CD4-positive, CD25-positive, alpha-beta regulatory T cell (primary cell): ENCODE measurements at regions not wholly inside any gene's neighbourhood (a gene's known extent, or its start where the extent isn't known, plus 50 kb on each side); places are given as distances from the start of the nearest gene placed in this dataset.

Experiments
- ATAC-seq, 2 donors: fragments of 150-1000 bp; cut with Tn5 transposase; one replicate each; pipeline ENCODE4 v1.10.0; 2021; ENCODE audit warnings: low read depth in 2 of 2, moderate number of reproducible peaks in 2 of 2, moderate library complexity in 1 of 2
- DNase-seq, 3 donors: peaks; one replicate each; pipeline versions ENCODE4 v3.0.0 to v3.0.0-alpha.2; 2012 to 2022; ENCODE audit warnings: mixed read lengths in 1 of 3
- H3K27ac ChIP-seq: one replicate; pipeline ENCODE4 v1.7.0; 2013; ENCODE audit warnings: mild to moderate bottlenecking, low read length; ENCODE audit not compliant: insufficient read depth, poor library complexity, severe bottlenecking
- H3K27me3 ChIP-seq: one replicate; pipeline ENCODE4 v1.7.0; 2013; ENCODE audit warnings: low read length; ENCODE audit not compliant: control insufficient read depth, insufficient read depth
- H3K36me3 ChIP-seq: one replicate; pipeline ENCODE4 v1.7.0; 2013; ENCODE audit warnings: mild to moderate bottlenecking, low read length, moderate library complexity; ENCODE audit not compliant: control insufficient read depth, insufficient read depth
- H3K4me1 ChIP-seq: 2 replicates; pipeline ENCODE4 v1.7.0; 2013; ENCODE audit warnings: mild to moderate bottlenecking, low read length; ENCODE audit not compliant: insufficient read depth, control insufficient read depth, poor library complexity, severe bottlenecking
- H3K4me3 ChIP-seq: one replicate; pipeline ENCODE4 v1.7.0; 2013; ENCODE audit warnings: low read depth, mild to moderate bottlenecking, low read length, moderate library complexity
- H3K9me3 ChIP-seq, 2 experiments: 1 replicate in 1 of 2; 2 replicates in 1 of 2; pipeline ENCODE4 v1.7.0; 2013; ENCODE audit warnings: low read length in 2 of 2, mild to moderate bottlenecking in 1 of 2, moderate library complexity in 1 of 2; ENCODE audit not compliant: control insufficient read depth in 2 of 2
- H3K27ac Mint-ChIP-seq, 3 donors: one replicate each; pipeline ENCODE4 v1.8.0; 2020 to 2022; ENCODE audit warnings: mild to moderate bottlenecking in 3 of 3, mixed read lengths in 3 of 3, moderate library complexity in 2 of 3
- H3K27me3 Mint-ChIP-seq: one replicate; pipeline ENCODE4 v1.8.0; 2022; ENCODE audit warnings: mild to moderate bottlenecking, mixed read lengths
- H3K36me3 Mint-ChIP-seq: one replicate; pipeline ENCODE4 v1.8.0; 2020; ENCODE audit warnings: mixed read lengths
- H3K4me1 Mint-ChIP-seq, 4 donors: one replicate each; pipeline ENCODE4 v1.8.0; 2020 to 2022; ENCODE audit warnings: mixed read lengths in 4 of 4, mild to moderate bottlenecking in 1 of 4
- H3K4me3 Mint-ChIP-seq, 4 donors: one replicate each; pipeline ENCODE4 v1.8.0; 2020 to 2022; ENCODE audit warnings: mild to moderate bottlenecking in 4 of 4, mixed read lengths in 4 of 4, moderate library complexity in 3 of 4
- H3K9me3 Mint-ChIP-seq, 7 donors: one replicate each; pipeline ENCODE4 v1.8.0; 2020 to 2022; ENCODE audit warnings: mixed read lengths in 7 of 7, mild to moderate bottlenecking in 3 of 7, moderate library complexity in 2 of 7

DNA sequence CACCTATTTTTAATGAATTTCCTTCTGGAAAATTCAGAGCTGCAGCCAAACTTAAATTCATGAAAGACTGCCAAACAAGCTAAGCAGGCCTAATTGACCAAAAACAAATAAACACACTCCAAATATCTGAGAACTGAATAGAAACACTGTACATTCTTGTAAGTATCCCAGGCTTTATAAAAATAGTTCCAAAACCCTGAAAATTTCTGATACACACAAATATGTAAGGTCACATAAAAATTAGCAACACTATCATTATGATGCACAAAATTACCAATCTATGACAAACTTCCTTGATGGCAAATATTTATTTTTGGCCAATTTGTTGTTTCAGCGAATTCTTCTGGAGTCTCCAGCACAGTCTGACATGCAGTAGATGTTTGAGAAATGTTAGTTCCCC, 117.9 kb upstream of the UBE2E2 start:
- no peaks in the 10 kb centered on the region for H3K36me3 ChIP-seq
- Mint-ChIP-seq H3K4me3 (no peak overlapping the region), H3K9me3 (peaks cover 0 to 4% (median 0%) of the 10 kb centered on the region in 7 donors), H3K4me1 (no peaks in the 10 kb centered on the region), H3K27ac (no peak overlapping the region), H3K36me3 (no peaks in the 10 kb centered on the region), H3K27me3 (no peaks in the 10 kb centered on the region)
- H3K27ac ChIP-seq, result no peak overlapping the region
- H3K27me3 ChIP-seq, result no peaks in the 10 kb centered on the region
- ATAC-seq (no peak), DNase-seq (no peak)
- H3K4me1 ChIP-seq, result no peaks in the 10 kb centered on the region
- no peak overlapping the region for H3K4me3 ChIP-seq
- H3K9me3 ChIP-seq, result no peaks in the 10 kb centered on the region

DNA sequence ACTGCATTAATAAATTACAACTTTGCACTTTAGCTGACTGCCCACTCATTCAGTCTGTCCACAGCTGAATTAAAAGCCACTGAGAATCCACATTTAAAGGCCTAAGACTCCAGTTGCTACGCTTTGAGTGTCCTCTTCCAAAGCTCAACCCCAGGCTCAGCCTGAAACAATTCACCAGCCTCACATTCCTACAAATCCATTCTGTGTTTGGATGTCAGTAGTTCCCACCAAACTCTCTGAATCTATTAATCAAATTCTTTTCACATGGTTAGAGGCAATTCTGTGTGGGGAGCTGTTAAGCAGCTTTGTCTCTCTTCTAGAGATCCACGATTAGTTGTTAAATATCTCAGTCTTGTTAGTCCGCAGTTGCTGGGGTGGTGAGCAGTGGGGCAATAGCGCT, 116.8 kb upstream of the UBE2E2 start:
- Histone ChIP-seq H3K27me3 (no peaks in the 10 kb centered on the region), H3K4me1 (no peaks in the 10 kb centered on the region), H3K9me3 (no peaks in the 10 kb centered on the region), H3K4me3 (no peak overlapping the region), H3K27ac (no peak overlapping the region), H3K36me3 (no peaks in the 10 kb centered on the region)
- H3K4me1 Mint-ChIP-seq, result no peaks in the 10 kb centered on the region
- H3K27ac Mint-ChIP-seq, result no peak overlapping the region
- no peaks in the 10 kb centered on the region for H3K27me3 Mint-ChIP-seq
- ATAC-seq (no peak), DNase-seq (no peak)
- H3K36me3 Mint-ChIP-seq, result no peaks in the 10 kb centered on the region
- H3K4me3 Mint-ChIP-seq, result no peak overlapping the region
- peaks cover 0 to 4% (median 0%) of the 10 kb centered on the region in 7 donors for H3K9me3 Mint-ChIP-seq

DNA sequence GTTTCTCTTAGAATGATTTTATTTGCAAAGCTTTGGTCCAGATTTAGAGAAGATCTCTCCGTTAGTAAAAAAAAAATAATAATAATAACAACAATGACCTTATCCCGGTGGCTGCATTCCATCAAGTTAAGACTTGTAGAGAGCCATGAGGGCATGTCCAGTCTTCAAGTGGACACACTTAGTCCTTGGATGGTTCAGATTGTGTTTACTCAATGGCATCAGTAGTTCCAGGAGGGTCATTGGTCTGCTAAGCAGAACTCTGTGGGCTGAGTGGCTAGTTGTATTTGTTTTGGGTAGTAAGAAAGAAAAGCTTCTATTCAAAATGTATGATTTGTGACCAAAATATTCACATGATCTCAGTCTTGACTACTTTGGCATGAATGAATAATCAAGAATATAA, 116.3 kb upstream of the UBE2E2 start:
- no peak for DNase-seq
- no peak overlapping the region for H3K4me3 ChIP-seq
- H3K27me3 ChIP-seq, result no peaks in the 10 kb centered on the region
- H3K36me3 ChIP-seq, result no peaks in the 10 kb centered on the region
- Mint-ChIP-seq H3K9me3 (peaks cover 0 to 4% (median 0%) of the 10 kb centered on the region in 7 donors), H3K4me3 (no peak overlapping the region), H3K27me3 (no peaks in the 10 kb centered on the region), H3K36me3 (no peaks in the 10 kb centered on the region), H3K27ac (no peak overlapping the region), H3K4me1 (no peaks in the 10 kb centered on the region)
- H3K27ac ChIP-seq, result no peak overlapping the region
- no peak for ATAC-seq
- H3K9me3 ChIP-seq, result no peaks in the 10 kb centered on the region
- H3K4me1 ChIP-seq, result no peaks in the 10 kb centered on the region

DNA sequence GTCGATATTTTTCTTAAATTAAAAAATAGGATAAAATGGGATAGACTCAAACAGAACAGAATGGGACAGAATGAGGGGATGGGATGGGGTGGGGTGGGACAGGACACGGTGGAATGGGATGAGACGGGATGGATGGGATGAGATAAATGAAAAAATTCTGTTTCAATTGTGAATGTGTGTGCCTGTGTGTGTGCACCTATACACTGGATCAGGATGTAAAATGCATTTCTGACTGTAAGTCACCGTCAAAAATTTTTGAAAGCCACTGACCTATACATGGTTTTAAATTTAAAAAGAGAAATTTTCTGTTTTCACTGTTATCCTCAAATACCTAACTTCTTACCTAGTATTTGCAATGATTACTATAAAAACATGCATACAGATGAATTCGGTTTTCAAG, 108.7 kb upstream of the UBE2E2 start:
- ATAC-seq, result no peak
- no peak for DNase-seq
- no peaks in the 10 kb centered on the region for H3K27me3 Mint-ChIP-seq
- H3K4me3 Mint-ChIP-seq, result no peak overlapping the region
- no peaks in the 10 kb centered on the region for H3K36me3 ChIP-seq
- no peaks in the 10 kb centered on the region for H3K9me3 ChIP-seq
- H3K27ac ChIP-seq, result no peak overlapping the region
- H3K9me3 Mint-ChIP-seq, result peaks cover 0 to 11% (median 1%) of the 10 kb centered on the region in 7 donors
- no peaks in the 10 kb centered on the region for H3K4me1 Mint-ChIP-seq
- no peak overlapping the region for H3K4me3 ChIP-seq
- H3K36me3 Mint-ChIP-seq, result no peaks in the 10 kb centered on the region
- no peaks in the 10 kb centered on the region for H3K27me3 ChIP-seq
- H3K27ac Mint-ChIP-seq, result no peak overlapping the region
- no peaks in the 10 kb centered on the region for H3K4me1 ChIP-seq

DNA sequence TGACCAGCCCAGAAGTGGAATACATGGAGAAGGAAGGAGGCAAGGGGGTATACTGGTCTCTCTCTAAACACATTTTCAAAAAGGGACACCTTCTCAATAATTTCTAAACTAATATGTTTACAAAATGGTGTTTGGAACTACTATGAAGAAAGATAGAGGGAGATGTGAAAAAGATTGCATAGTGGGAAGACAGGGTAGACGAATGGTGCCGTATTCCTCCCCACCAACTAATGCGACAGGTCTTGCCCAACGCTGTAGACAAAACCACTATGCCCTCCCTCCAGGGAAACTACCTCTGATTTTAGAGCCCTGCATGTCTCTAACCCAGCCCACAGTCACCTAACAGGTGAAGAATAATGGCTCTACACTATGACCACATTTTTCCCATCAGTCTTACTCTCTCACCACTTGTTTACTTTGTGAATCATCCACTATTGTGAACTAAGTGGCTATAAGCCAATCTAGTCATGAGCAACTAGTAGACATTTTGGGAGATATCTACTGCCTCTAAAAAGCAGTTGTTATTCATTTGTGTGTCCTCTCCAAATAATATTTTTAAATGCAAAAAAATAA, 108.2 kb upstream of the UBE2E2 start:
- H3K27me3 Mint-ChIP-seq, result no peaks in the 10 kb centered on the region
- Histone ChIP-seq H3K4me3 (no peak overlapping the region), H3K9me3 (no peaks in the 10 kb centered on the region), H3K27ac (no peak overlapping the region), H3K27me3 (no peaks in the 10 kb centered on the region), H3K4me1 (no peaks in the 10 kb centered on the region), H3K36me3 (no peaks in the 10 kb centered on the region)
- H3K9me3 Mint-ChIP-seq, result peaks cover 0 to 9% (median 2%) of the 10 kb centered on the region in 7 donors
- DNase-seq, result no peak
- H3K36me3 Mint-ChIP-seq, result no peaks in the 10 kb centered on the region
- ATAC-seq, result no peak
- no peak overlapping the region for H3K27ac Mint-ChIP-seq
- no peaks in the 10 kb centered on the region for H3K4me1 Mint-ChIP-seq
- H3K4me3 Mint-ChIP-seq, result no peak overlapping the region

DNA sequence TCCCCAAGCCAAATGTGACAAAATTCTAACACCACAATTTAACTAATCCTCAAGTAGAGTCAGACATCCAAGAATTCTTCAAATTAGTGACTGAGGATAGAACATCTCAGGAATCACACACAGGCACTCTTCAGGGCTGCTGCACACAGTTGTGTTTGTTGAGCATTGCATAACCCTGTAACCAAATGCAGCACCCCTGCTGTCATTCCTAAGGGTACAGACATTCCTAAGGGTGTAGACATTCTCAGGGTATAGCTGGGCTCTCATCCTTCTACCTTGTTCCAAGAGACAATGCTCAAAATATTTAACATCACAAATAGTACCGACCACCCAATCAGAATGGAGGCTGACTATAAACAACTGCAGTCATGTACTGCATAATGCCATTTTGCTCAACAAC, 107.1 kb upstream of the UBE2E2 start:
- Mint-ChIP-seq H3K27ac (no peak overlapping the region), H3K4me1 (no peaks in the 10 kb centered on the region), H3K36me3 (no peaks in the 10 kb centered on the region), H3K27me3 (no peaks in the 10 kb centered on the region), H3K9me3 (peaks cover 0 to 9% (median 3%) of the 10 kb centered on the region in 7 donors), H3K4me3 (no peak overlapping the region)
- Histone ChIP-seq H3K36me3 (no peaks in the 10 kb centered on the region), H3K4me1 (no peaks in the 10 kb centered on the region), H3K9me3 (no peaks in the 10 kb centered on the region), H3K27ac (no peak overlapping the region), H3K27me3 (no peaks in the 10 kb centered on the region), H3K4me3 (no peak overlapping the region)
- ATAC-seq (no peak), DNase-seq (no peak)

DNA sequence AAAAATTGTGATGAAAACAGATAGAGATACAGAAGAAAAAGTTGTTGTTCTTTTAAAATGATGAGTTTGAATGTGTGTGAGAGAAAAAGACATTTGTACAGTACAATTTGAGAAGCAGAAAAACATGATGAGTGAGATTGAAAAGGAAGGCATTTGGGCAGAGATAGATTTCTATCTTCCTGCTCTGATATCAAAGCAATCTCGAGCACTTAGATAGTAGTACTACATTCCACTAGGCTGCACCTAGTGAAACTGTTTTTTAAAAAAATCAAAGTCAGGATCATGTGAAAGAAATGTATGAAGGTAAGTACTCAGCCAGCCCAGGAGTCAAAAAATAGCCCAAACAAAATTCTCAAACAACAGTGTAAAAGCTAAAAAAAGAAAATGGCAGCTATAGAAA, 104.1 kb upstream of the UBE2E2 start:
- H3K4me1 Mint-ChIP-seq, result no peaks in the 10 kb centered on the region
- no peak for ATAC-seq

DNA sequence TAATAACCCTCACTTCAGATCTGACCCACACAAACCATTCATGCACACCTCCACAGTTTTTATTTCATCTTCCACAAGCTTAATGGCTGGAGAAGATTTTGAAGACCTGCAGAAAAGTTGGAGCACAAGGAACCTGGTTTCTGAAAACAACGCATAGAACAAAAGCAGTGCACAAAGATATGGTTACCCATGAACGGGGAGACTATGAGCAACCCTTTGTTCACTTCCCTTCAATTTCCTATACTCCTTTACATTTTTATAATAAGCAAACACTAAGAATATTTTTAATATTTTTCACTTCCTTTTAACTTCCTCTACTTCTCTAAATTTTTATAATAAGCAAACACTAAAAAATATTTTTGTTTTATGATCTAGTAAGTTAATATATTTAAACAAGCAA, 103.5 kb upstream of the UBE2E2 start:
- H3K36me3 Mint-ChIP-seq, result no peaks in the 10 kb centered on the region
- no peaks in the 10 kb centered on the region for H3K27me3 Mint-ChIP-seq
- Histone ChIP-seq H3K27me3 (no peaks in the 10 kb centered on the region), H3K4me1 (no peaks in the 10 kb centered on the region), H3K36me3 (no peaks in the 10 kb centered on the region), H3K4me3 (no peak overlapping the region), H3K27ac (no peak overlapping the region), H3K9me3 (no peaks in the 10 kb centered on the region)
- no peak overlapping the region for H3K27ac Mint-ChIP-seq
- no peak overlapping the region for H3K4me3 Mint-ChIP-seq
- H3K9me3 Mint-ChIP-seq, result peaks cover 0 to 6% (median 0%) of the 10 kb centered on the region in 7 donors
- DNase-seq, result no peak
- H3K4me1 Mint-ChIP-seq, result no peaks in the 10 kb centered on the region
- ATAC-seq, result no peak

More for the DNA sequence above, 104.1 kb upstream of the UBE2E2 start:
- H3K36me3 ChIP-seq, result no peaks in the 10 kb centered on the region
- Mint-ChIP-seq H3K27me3 (no peaks in the 10 kb centered on the region), H3K4me3 (no peak overlapping the region), H3K27ac (no peak overlapping the region), H3K36me3 (no peaks in the 10 kb centered on the region), H3K9me3 (peaks cover 0 to 6% (median 0%) of the 10 kb centered on the region in 7 donors)
- no peaks in the 10 kb centered on the region for H3K4me1 ChIP-seq
- no peak overlapping the region for H3K27ac ChIP-seq
- H3K27me3 ChIP-seq, result no peaks in the 10 kb centered on the region
- no peak for DNase-seq
- H3K9me3 ChIP-seq, result no peaks in the 10 kb centered on the region
- H3K4me3 ChIP-seq, result no peak overlapping the region
